Pons (tissue), 1 donor: ENCODE measurements at regions not wholly inside any gene's neighbourhood (a gene's known extent, or its start where the extent isn't known, plus 50 kb on each side); places are given as distances from the start of the nearest gene placed in this dataset.

Experiments
- DNase-seq: peaks from one replicate; pipeline ENCODE4 v3.0.0-alpha.2; 2016; ENCODE audit warnings: low spot score

DNA sequence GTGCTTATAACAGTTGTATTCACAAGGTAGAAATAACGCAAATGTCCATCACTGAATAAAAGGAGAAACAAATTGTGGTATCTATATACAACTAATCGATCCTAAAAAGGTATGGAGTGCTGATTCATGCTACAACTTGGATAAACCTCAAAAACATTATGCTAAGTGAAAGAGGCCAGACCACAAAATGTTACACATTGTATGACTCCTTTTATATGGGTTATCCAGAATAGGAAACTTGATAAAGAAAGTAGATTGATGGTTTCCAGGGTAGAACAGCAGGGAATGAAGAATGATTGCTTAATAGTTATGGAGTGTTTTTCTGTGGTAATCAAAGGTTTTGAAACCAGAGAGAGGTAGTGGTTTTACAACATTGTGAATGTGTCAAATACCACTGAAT lies 432.2 kb upstream of the TRIB2 start:
- no peak for DNase-seq

DNA sequence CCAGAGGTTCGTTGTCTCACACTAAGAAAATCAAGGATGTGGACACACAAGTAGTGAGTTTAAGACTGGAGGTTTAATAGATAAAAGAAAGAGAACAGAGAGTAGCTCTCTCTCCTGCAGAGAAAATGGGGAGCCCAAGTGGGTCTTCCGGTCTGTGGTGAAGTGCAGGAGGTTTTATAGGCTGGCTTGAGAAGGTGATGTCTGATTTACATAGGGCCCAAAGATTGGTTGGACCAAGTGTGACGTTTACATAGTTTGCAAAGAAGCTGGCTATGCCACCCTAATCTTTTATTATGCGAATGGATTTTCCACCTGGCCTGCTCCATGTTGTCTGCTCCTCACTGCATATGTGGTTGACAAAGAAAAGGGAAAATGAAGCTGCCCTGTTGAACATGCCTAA lies 430.4 kb upstream of the TRIB2 start:
- DNase-seq = no peak

DNA sequence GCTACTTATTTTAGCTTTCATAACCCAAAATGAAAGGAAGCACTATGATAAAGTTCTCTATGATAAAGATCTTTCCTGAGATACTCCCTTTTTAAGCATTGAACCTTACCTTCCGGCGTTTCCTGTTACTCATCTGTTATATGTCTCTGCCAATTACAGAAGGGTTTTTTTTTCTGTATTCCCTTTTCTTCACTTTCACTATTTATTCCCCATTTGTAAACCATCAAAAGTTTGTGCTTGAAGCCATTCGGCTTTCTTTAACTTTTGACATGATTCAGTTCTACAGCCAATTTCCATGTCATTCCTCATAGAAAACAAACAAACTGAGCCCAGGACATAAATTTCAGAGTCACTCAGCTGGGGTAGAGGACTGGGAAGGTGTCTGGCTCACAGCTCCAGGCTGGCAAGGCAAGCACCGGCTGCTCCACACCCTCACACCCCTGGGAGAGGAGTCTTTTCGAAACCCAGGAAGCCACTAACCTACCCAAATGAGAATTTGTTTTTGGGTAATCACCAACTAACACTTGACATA lies 429.4 kb upstream of the TRIB2 start:
- no peak for DNase-seq

DNA sequence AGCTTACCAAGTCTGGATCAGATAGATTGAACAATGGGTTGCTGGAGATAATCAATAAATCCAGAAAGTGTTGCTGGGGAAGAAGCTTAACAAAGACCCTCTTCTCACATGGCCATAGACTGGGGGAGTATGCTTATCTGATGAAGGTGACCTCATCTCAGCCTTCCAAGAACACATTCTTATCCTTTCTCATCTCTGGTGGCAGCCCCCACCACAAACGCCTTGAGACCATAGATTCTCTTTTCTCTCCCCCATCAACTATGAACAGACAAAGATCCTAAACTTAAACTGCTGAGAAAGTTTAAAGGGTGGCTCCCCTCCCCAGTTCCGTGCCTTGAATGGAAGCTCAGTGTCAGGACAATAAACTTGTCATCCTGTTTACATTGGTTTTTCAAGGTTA lies 428.7 kb upstream of the TRIB2 start:
- DNase-seq = no peak

DNA sequence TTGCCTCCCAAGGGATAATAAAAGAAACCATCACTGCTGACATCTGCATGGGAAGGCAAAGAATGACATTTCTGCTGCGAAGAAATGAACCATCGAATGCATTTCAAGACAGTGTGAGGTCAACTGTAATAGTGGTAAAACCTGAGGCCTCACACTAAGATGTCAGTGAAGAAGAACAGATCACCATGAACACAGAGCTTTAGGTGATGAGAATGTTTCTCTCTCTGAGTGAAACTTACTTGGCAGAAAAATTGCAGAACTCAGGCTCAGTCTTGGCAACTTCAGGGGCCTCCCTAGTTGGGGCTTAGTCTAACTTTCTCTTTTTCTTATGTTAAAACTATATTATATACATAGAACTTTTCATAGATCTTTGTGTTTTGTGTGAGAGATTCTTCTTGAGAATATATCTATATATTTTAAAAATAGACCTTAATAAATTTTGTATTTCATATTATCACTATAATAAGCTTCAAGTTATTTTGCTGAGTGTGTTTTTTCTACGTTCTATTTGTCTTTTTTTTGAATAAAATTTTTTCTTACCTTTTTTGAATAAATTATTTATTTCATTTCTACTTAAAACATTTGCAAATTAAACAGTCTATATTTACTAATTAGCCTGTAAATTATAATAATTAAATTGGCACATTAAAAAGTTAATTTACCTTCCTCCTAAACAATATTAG lies 427.5 kb upstream of the TRIB2 start:
- DNase-seq = no peak

DNA sequence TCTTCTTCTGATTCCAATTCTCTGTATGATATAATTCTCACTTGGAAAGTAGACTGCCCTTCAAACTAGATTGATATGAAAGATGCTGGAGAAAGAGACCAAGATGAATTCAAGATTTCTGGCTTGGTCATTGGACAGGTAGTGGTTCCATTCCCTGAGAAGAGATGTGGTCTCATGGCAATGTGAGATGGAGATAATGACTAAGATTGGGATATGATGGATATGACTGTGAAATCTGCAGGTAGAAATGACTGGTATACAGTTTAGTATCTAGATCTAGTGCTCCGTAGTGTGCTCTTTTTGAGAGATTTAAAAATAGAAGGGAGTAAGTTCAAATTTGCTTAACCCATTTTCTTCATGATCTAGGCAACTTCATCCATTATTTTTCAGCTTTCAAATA lies 425.4 kb upstream of the TRIB2 start:
- no peak for DNase-seq

DNA sequence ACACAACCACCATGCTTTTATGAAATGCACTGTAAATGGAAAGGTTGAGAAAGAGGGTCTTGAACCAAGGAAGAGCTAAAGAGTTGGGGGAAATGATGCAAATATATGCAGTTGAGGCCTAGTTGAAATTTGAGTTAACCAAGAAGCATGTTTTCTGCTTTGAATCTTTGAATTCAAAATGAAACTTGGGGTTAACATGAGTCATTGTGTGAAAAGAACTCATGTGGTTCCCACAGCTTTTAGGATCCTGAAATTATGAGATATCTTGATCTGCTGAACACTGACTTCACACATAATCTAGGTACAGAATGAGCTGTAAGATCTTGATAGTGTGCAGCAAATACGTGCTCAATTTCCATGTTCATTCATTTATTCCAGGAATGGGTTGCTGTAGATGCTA lies 422.9 kb upstream of the TRIB2 start:
- no peak for DNase-seq

DNA sequence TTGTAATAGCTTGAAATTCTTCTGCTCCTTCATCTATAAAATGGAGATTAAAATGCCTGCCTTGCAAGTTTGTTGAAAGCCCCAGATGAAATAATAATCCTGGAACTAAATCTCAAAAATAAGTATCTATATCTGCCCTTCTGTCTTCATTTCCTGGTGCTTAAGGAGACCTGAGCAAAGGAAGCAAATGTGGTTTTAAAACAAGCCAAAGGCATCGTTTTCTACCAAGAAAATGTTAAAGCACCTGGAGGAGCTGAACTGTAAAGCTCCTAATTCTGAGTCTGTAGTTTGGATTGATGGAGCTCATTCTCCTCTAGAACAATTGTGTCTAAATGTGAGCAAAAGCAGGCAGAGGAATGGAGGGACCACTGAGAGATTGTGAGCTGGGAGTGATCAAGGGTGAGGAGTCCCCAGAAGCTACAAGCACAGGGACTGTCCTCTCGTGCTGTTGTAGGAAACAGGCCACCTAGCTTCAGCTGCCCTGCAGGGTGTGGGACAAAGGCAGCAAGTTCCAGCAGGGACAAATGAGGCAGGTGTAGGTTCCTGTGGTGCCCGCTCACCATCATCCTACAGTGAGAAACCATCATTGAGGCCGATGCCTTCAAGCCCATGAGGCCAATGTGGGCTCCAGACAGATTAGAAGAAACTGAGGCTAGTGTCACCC lies 420.7 kb upstream of the TRIB2 start:
- no peak for DNase-seq

DNA sequence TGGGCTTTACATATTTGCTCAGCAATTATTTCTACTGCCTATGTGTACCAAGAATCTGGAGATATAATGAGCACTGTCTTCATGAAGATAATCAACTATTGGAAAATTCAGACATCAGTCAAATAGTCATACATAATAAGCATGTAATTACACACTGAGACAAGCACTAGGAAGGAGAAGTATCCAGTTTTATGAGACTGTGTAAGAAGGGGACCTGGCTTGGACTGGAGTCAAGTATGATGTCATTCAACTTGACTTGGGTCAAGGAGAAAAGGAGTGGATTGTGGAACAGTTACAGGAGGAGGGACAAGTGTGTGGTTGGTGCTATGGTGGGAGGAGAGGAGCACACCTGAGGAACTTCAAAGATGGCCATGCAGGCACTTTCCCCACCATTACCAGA lies 419.8 kb upstream of the TRIB2 start:
- no peak for DNase-seq

DNA sequence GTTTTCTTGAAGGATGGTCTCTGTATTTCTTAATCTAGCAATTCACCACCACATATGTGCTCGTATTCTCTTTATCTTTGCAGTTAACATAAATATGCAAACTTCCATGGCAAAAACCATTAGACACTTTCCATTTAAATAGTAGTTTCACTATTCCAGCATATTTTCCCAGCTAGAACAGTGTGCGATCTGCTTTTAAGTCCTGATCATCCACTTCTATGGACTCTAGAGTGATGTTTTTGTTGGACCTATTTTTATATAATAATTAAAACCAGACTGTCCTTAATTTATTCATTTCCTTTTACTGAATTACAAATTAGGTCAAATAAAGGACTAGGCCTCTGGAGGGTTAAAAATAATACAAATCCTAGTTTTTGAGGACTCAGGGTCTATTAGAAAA lies 418.4 kb upstream of the TRIB2 start:
- DNase-seq = no peak

DNA sequence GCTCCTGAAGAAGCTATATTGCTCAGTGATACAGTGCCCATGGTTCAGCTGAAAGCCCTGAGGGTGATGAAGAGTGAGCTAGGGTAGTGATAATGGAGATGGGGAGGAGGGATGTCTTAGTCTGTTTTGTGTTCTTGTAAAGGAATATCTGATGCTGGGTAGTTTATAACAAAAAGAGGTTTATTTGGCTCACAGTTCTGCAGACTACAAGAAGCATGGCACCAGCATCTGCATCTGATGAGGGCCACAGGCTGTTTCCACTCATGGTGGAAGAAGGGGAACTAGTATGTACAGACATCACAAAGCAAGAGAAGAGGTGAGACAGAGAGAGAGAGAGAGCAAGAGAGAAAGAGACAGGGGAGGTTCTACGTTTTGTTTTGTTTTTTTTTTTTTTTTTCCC lies 417.3 kb upstream of the TRIB2 start:
- no peak for DNase-seq

DNA sequence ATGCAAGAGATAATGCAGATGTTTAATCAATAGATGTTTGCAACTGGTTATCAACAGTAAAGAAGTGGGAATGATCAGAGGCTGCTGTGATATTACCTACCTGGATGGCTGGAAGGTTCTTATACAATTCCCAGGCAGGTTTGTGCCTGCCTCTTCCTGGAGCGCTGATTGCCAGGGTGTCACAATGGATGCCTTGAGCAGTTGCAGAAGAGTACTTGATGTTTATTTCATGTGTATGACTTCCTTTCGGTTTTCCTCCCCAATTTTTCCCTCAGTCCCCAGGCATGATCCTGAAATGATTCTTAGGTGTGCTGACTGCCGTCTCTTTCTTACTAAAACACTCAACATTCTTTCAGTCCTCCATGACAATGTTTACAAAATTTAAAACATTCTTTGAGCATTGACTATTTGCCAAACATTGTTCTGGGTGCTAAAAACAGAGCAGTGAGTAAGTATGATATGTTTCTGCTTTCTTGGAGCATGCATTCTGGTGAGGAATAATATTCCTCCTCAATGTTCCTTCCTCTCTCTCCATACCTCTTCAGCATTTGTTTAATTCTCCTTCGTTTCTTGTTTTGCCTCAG lies 416.6 kb upstream of the TRIB2 start:
- no peak for DNase-seq

DNA sequence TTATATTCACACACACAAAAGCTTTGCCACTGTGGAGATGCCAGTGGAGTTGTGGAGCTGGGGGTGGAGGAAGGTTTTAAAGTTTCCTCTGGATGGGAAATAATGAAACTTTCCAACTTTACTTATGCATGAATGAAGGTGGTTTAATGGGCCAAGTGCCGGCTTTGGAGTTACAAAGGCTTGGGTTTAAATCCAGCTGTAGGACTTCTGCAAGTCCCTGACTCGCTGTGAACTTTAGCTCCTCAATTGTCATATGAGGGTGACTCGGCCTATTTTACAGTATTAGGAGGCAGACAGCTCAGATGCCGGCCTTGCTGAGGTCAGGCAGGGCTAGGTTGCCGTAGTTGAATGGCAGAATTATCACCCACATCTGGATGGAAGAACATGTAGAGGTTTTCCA lies 415.8 kb upstream of the TRIB2 start:
- DNase-seq = no peak

DNA sequence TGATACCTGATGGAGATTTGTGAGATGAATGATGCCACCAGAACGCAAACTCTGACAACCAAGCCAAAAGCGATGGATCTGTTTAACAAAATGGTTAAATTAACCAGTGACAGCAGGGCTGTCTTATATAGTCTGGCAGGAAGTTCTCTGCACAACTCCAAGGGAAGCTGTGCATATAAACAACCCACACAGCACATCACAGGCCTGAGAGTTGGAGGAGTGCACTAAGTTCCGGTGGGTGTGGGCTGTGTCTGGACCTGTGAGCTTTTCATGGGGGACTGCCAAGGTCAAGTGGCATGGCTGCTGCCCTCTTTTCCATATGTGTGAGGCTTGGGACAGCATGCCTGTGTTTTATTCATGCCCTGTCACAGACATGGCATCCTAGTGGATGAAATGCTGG lies 414.6 kb upstream of the TRIB2 start:
- no peak for DNase-seq

DNA sequence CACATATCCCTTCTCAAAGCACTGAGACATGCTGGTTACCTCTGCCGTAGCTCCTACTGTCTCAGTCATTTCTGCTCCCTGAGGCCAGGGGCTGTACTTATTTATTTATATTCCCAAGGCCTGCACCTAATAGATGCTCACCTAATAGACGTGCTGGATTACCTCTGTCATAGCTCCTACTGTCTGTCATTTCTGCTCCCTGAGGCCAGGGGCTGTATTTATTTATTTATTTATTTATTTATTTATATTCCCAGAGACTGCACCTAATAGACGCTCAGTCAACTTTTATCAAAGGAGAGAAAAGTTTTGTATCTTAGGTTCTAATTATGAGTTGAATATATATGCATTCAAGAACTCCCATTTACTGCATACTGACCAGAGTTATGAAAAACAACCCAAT lies 414.0 kb upstream of the TRIB2 start:
- DNase-seq = no peak

DNA sequence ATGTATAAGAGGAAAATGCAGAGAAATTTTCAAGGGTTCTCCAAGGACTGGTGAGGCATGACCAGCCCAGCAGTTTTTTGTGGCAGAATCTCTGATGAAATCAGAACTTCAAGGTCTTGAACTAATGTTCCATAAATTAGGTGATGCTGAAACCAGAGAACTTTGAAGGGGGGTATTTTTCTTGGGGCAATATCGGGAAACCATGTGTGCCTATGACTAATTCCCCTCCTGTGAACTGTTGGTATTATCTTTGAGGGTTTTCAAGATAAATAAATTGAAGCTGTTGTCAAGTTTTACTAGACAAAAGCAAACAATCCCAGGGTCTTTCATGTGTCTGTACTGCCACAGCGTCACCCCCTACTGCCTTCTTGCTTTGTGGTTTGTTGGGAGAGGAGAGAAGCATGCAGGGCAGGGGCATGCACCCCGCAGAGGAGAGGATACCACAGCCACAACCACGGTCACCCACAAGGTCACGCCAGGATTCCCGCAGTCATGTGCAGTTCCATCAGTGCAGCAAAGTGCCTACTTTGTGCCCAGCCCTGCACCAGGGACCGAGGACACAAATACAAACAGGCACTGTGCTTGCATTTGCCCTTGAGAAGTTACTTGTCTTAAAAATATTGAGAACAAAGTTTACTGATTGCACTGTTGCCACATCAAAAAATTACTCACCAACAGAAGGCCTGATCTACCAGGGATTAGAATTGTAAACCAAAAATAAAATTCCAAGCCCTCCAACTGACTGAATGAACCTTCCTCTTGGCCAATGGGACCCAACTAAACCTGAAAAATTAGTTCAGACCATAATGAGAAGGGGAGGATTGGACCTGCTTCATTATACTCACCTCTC lies 413.3 kb upstream of the TRIB2 start:
- DNase-seq = no peak

DNA sequence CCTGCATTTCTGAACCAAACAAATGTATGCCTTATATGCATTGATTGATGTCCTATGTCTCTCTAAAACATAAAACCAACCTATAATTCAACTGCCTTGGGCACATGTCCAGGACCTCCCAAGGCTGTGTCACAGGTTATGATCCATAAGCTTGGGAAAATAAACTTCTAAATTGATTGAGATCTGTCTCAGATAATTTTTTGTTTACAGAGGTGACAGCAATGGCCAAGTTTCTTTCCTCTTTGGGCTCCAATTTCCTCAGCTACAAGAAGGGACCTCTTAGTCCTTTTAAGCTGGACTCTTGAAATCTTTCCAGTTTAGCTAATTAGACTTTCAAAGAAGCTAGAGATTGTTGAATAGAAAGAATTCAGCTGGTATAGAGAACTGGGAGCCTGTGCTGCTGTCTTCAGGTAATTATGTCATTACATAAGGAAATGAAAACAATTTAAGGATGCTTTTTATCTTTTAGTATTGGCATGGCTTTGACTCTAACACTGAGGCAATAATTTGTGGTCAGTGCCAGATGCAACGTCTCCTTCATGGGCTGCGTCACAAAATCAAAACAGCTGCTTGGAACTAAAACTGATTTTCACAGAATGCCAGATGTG lies 412.1 kb upstream of the TRIB2 start:
- no peak for DNase-seq

DNA sequence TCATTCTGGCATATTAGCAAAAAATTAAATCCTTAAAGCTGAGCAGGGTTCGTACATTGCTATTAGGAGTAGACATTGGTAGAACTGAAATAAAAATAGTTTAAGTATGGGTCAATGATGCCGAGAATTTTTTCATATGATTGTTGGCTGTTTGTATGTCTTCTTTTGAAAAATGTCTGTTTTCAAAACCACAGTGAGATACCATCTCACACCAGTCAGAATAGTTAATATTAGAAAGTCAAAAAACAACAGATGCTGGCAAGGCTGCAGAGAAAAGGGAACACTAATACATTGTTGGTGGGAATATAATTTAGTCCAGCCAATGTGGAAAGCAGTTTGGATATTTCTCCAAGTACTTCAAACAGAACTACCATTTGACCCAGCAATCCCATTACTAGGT lies 410.8 kb upstream of the TRIB2 start:
- DNase-seq = no peak

DNA sequence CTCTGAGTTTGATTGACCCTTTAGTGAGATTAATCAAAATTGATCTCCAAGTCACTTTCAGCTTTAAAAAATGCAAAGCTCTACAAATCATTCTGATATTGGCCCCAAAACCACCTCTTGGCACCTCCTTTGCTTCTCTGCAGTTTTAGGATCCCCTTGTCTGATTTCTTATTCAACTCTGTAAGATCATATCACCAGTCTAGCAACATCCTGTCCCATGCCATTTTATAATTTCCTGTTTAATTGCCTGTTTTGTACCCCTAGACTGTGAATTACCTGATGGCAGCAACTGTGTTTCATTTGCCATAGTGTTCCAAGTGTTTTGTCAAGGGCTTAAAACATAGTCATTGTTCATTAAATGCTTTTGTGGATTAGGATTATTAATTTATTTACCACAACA lies 406.3 kb upstream of the TRIB2 start:
- no peak for DNase-seq

DNA sequence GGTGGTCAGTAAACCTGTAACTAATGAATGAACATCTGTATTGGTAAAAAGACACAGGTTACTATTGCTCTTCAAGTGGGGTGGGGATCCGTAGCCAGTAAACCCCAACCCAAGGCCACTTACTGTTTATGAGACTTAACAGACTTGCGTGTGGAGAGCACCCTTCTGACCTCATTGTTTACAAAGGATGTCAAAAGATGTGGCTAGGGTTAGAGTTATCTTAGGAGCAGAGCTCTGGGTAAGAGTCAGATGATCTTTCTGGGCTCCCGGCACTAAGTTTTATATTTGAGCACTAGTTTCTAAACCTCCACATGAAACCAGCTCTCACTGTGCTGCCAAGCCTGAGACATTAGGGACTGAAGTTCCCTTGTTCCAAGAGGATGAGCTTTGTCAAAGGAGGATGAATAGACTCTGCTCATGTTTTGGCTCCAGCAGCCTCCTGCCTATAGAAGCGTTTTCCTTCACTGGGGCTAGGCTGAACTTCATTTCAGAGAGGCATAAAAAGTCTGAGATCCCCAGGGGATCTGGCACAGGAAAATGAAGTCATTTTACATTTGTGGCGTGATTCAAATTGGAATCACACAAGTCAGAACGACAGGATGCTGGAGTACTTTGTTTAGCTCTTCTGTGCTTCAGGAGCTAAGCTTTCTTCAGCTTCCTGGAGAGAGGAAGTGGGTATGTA lies 403.1 kb upstream of the TRIB2 start:
- DNase-seq = peak; percentile 62

DNA sequence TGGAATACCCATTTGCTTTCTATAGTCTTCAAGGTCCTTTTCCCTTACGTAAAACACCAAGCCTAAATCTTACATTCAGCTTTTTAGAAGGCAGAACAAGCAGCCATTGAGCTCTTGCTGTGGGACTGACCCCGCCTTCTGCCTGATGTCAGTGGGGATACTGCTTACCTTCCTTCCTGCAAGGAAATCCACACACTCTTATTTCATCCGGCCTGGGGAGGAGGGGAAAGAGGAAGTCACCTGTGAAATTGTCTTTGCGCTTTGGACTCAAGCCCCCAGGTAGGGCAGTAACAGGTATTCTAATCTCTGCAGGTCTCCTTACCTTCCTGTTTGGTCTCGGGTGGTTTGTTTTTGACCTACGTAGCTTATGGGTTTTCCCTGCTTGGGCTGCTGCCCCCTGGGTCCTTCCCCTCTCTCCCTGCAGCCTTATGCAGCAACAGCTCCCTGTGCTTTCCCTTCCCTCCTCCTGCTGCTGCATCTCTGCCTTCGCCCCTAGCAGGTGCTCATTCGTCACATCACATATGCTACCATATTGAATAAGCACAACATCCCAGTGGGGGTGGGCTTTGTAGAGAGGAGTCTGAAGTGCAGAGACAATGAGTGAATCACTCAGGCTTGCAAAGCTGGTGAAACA lies 402.5 kb upstream of the TRIB2 start:
- DNase-seq = no peak
